Endothelial cell (in vitro differentiated cells): ENCODE measurements at regions not wholly inside any gene's neighbourhood (a gene's known extent, or its start where the extent isn't known, plus 50 kb on each side); places are given as distances from the start of the nearest gene placed in this dataset.

Source experiments
- DNase-seq: peaks from one replicate; pipeline ENCODE4 v3.0.0; 2021; ENCODE audit warnings: low spot score
- H3K27ac Mint-ChIP-seq: one replicate; pipeline ENCODE4 v1.8.0; 2021; ENCODE audit warnings: mixed read lengths, inconsistent platforms; ENCODE audit not compliant: unreplicated experiment
- H3K27me3 Mint-ChIP-seq: one replicate; pipeline ENCODE4 v1.8.0; 2021; ENCODE audit warnings: mild to moderate bottlenecking, moderate library complexity, mixed read lengths, inconsistent platforms; ENCODE audit not compliant: unreplicated experiment
- H3K36me3 Mint-ChIP-seq: one replicate; pipeline ENCODE4 v1.8.0; 2021; ENCODE audit warnings: mild to moderate bottlenecking, low read depth, mixed read lengths, inconsistent platforms; ENCODE audit not compliant: unreplicated experiment
- H3K4me1 Mint-ChIP-seq: one replicate; pipeline ENCODE4 v1.8.0; 2021; ENCODE audit warnings: mild to moderate bottlenecking, mixed read lengths, inconsistent platforms; ENCODE audit not compliant: unreplicated experiment
- H3K4me3 Mint-ChIP-seq: one replicate; pipeline ENCODE4 v1.8.0; 2021; ENCODE audit warnings: mild to moderate bottlenecking, mixed read lengths, inconsistent platforms; ENCODE audit not compliant: unreplicated experiment
- H3K9me3 Mint-ChIP-seq: one replicate; pipeline ENCODE4 v1.8.0; 2021; ENCODE audit warnings: mixed read lengths, inconsistent platforms; ENCODE audit not compliant: unreplicated experiment
- TF ChIP-seq, protein P1 (sequence below): fragments of 200-600 bp; sonication (generic); IDR thresholded peaks from one replicate; pipeline ENCODE4 v1.5.0; 2021; ENCODE audit warnings: antibody characterized with exemption; ENCODE audit not compliant: unreplicated experiment

DNA sequence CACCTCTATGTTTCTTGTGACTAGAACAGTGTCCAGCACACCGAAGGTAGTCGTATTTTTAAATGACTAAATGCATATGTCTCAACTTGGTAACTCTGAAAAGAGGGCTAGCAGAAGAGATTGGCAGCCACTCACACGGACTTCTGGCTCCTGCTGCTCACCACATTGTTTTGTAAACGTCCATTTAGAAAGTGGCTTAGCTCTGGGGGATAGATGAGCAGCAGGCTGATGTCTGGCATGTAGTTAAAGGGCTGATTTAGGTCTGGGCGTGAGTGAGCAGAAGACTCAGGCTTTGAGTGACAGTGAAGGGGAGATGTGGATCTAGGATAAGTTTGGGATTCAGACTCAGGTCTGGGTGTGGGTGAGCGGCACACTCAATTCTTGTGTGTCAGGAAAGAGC is 372.9 kb upstream of the HS6ST1 start:
- TF ChIP-seq, protein P1, sequence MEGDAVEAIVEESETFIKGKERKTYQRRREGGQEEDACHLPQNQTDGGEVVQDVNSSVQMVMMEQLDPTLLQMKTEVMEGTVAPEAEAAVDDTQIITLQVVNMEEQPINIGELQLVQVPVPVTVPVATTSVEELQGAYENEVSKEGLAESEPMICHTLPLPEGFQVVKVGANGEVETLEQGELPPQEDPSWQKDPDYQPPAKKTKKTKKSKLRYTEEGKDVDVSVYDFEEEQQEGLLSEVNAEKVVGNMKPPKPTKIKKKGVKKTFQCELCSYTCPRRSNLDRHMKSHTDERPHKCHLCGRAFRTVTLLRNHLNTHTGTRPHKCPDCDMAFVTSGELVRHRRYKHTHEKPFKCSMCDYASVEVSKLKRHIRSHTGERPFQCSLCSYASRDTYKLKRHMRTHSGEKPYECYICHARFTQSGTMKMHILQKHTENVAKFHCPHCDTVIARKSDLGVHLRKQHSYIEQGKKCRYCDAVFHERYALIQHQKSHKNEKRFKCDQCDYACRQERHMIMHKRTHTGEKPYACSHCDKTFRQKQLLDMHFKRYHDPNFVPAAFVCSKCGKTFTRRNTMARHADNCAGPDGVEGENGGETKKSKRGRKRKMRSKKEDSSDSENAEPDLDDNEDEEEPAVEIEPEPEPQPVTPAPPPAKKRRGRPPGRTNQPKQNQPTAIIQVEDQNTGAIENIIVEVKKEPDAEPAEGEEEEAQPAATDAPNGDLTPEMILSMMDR, result no peak
- Mint-ChIP-seq H3K4me1 (no peaks in the 10 kb centered on the region), H3K9me3 (no peaks in the 10 kb centered on the region), H3K36me3 (no peaks in the 10 kb centered on the region), H3K27ac (no peak overlapping the region), H3K27me3 (peaks cover 9% of the 10 kb centered on the region), H3K4me3 (no peak overlapping the region)
- DNase-seq, result no peak

- H3K4me3 Mint-ChIP-seq, result no peak overlapping the region
- no peak for DNase-seq
- TF ChIP-seq, protein P1, result no peak
- H3K27me3 Mint-ChIP-seq, result peaks cover 9% of the 10 kb centered on the region
- H3K4me1 Mint-ChIP-seq, result no peaks in the 10 kb centered on the region
- no peaks in the 10 kb centered on the region for H3K9me3 Mint-ChIP-seq
- no peaks in the 10 kb centered on the region for H3K36me3 Mint-ChIP-seq
- H3K27ac Mint-ChIP-seq, result no peak overlapping the region
These were observed 374.5 kb upstream of the HS6ST1 start for GRCh38 chr2:128692895-128693742.

GRCh38 chr2:128693743-128694029 is 375.0 kb upstream of the HS6ST1 start:
- H3K4me3 Mint-ChIP-seq, result no peak overlapping the region
- no peaks in the 10 kb centered on the region for H3K36me3 Mint-ChIP-seq
- no peak for DNase-seq
- H3K9me3 Mint-ChIP-seq, result no peaks in the 10 kb centered on the region
- H3K4me1 Mint-ChIP-seq, result no peaks in the 10 kb centered on the region
- H3K27ac Mint-ChIP-seq, result no peak overlapping the region
- H3K27me3 Mint-ChIP-seq, result peaks cover 9% of the 10 kb centered on the region
- TF ChIP-seq, protein P1, result no peak

DNA sequence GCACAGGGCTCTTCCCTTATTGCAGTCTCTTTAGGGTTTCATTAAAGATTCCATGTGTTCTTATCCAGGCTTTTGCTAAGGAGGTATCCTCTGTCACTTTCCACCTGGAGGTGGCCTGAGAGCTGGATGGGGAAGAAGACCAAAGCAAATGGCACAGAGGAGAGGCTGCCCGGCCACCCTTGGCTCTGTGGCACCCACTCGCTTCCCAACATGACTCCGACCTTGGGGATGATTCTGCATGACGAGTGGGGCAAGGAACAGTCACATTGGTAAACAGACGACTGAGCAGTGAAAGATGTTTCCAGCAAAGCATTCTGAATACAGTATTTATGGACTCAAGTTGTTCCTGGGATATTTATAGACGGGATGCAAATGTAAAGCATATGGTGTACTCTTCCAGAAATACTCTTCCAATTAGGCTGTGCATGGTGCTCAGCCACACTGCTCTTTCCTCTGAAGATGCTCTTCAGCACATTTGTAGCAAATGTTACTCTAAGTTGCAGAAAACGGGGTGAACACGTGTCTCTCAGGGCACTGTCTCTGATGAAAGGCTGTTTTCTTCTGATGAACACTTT is 377.1 kb upstream of the HS6ST1 start:
- H3K4me1 Mint-ChIP-seq, result no peaks in the 10 kb centered on the region
- H3K27ac Mint-ChIP-seq, result no peak overlapping the region
- peaks cover 7% of the 10 kb centered on the region for H3K27me3 Mint-ChIP-seq
- no peak for DNase-seq
- no peaks in the 10 kb centered on the region for H3K36me3 Mint-ChIP-seq
- no peaks in the 10 kb centered on the region for H3K9me3 Mint-ChIP-seq
- TF ChIP-seq, protein P1, result no peak
- no peak overlapping the region for H3K4me3 Mint-ChIP-seq

- DNase-seq, result no peak
- Mint-ChIP-seq H3K4me3 (no peak overlapping the region), H3K27ac (no peak overlapping the region), H3K9me3 (no peaks in the 10 kb centered on the region), H3K4me1 (no peaks in the 10 kb centered on the region), H3K27me3 (peaks cover 5% of the 10 kb centered on the region), H3K36me3 (no peaks in the 10 kb centered on the region)
- TF ChIP-seq, protein P1, result no peak
These were observed 377.8 kb upstream of the HS6ST1 start for GRCh38 chr2:128696421-128696820.
